Activated CD4-positive, alpha-beta T cell treated with anti-CD3 and anti-CD28 coated beads, Interleukin-2, amount 10 ng/mL, durations not matched to agents 7 days and 5 days (primary cell): ENCODE measurements at regions not wholly inside any gene's neighbourhood (a gene's known extent, or its start where the extent isn't known, plus 50 kb on each side); places are given as distances from the start of the nearest gene placed in this dataset.
"Not testable (repeated sequence)": the region's sequence is repeated elsewhere in the genome, so short reads cannot be mapped to it uniquely, and the experiment has no call there.

Experiments used
- CTCF ChIA-PET: fragments of 350-600 bp; sonication (Branson Sonifier 250); formaldehyde crosslinking; loops from one replicate; lab custom pipeline; 2021; ENCODE audit warnings: antibody characterized with exemption; lab: Charles Lee
- POLR2A ChIA-PET: fragments of 350-600 bp; sonication (Branson Sonifier 250); formaldehyde crosslinking; loops from one replicate; lab custom pipeline; 2021; ENCODE audit warnings: antibody characterized with exemption; lab: Charles Lee
- DNase-seq: peaks from one replicate; pipeline ENCODE4 v3.0.0-alpha.2; 2020
- H3K27ac Mint-ChIP-seq: one replicate; pipeline ENCODE4 v1.8.0; 2021; ENCODE audit warnings: mild to moderate bottlenecking, moderate library complexity, mixed read lengths
- H3K27me3 Mint-ChIP-seq: one replicate; pipeline ENCODE4 v1.8.0; 2021; ENCODE audit warnings: mixed read lengths
- H3K36me3 Mint-ChIP-seq: one replicate; pipeline ENCODE4 v1.8.0; 2021; ENCODE audit warnings: low read depth, mixed read lengths
- H3K4me1 Mint-ChIP-seq: one replicate; pipeline ENCODE4 v1.8.0; 2021; ENCODE audit warnings: mixed read lengths
- H3K4me3 Mint-ChIP-seq: one replicate; pipeline ENCODE4 v1.8.0; 2021; ENCODE audit warnings: mild to moderate bottlenecking, moderate library complexity, mixed read lengths
- H3K9me3 Mint-ChIP-seq: one replicate; pipeline ENCODE4 v1.8.0; 2021; ENCODE audit warnings: mixed read lengths

DNA sequence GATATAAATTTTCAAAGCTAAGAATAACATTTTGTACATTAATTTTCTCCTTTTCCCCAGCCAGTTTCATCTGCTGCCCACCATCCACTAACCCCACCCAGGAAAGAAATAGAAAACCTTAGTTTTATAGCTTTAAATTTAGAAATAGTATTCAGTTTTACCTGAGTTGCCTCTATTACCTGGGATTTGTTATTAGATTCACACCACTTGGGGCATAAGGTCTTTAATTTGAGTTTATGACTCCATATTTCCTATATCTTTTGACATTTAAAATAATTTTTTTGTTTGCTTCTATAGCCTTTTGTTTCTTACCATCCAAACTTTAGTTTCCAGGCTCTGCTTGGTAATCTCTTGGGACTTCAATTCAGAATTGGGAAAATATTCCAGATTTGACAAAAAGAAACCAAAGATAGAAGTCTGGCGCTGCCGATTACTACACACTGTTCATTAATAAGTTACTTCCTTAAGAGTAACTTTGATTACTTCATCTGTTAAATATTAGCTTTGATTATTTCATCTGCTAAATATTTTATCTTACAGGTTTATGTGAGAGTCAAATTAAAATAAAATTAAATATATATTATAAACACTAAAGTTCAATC is 485.5 kb upstream of the FOXG1 start:
- CTCF ChIA-PET = interaction anchor here (0.5 kb wide), 1 partner anchor 354 kb away, joined by 3 read pairs; no protein-coding TSS in a partner anchor
- Mint-ChIP-seq H3K27ac (no peak overlapping the region), H3K4me3 (no peak overlapping the region), H3K4me1 (no peaks in the 10 kb centered on the region), H3K36me3 (no peaks in the 10 kb centered on the region), H3K9me3 (no peaks in the 10 kb centered on the region), H3K27me3 (no peaks in the 10 kb centered on the region)
- POLR2A ChIA-PET = no interaction called here
- no peak for DNase-seq

DNA sequence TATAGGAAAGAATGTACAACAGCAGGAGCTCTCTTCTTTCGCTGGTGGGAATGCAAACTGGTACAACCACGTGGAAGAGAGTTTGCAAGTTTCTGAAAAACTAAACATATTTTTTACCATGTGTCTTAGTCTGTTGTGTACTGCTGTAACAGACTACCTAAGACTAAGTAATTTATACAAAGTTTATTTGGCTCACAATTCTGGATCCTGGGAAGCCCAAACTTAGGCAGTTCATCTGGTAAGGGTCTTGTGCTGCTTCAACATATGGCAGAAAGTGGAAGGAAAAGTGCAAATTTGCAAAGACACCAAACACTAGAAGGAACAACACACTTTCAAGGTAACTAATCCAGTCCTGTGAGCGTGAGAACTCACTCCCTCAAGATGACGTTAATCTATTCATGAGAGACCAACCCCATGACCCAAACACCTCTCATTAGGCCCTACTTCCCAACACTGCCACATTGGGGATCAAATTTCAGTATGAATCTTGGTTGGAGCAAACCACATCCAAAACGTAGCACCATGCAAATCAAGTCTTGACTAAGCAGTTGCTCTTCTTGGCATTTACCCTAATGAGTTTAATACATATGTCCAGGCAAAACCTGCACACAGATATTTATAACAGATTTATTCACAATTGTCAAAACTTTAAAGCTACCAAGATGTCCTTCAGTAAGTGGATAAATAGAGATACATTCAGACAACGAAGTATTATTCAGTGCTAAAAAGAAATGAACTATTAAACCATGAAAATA is 481.9 kb upstream of the FOXG1 start:
- ChIA-PET CTCF (no interaction called here), POLR2A (no interaction called here)
- H3K27me3 Mint-ChIP-seq = no peaks in the 10 kb centered on the region
- no peak overlapping the region for H3K27ac Mint-ChIP-seq
- DNase-seq = no peak
- no peaks in the 10 kb centered on the region for H3K9me3 Mint-ChIP-seq
- no peak overlapping the region for H3K4me3 Mint-ChIP-seq
- H3K4me1 Mint-ChIP-seq = no peaks in the 10 kb centered on the region
- no peaks in the 10 kb centered on the region for H3K36me3 Mint-ChIP-seq

GRCh38 chr14:28294834-28295440 is 471.6 kb upstream of the FOXG1 start:
- H3K36me3 Mint-ChIP-seq = no peaks in the 10 kb centered on the region
- DNase-seq = no peak

GRCh38 chr14:28297559-28297958 is 469.0 kb upstream of the FOXG1 start:
- H3K27me3 Mint-ChIP-seq = no peaks in the 10 kb centered on the region
- H3K27ac Mint-ChIP-seq = no peak overlapping the region
- H3K36me3 Mint-ChIP-seq = no peaks in the 10 kb centered on the region
- POLR2A ChIA-PET = no interaction called here
- no peak for DNase-seq
- no peaks in the 10 kb centered on the region for H3K4me1 Mint-ChIP-seq
- H3K4me3 Mint-ChIP-seq = no peak overlapping the region
- peaks cover 18% of the 10 kb centered on the region for H3K9me3 Mint-ChIP-seq
- CTCF ChIA-PET = no interaction called here

More at GRCh38 chr14:28294834-28295440, 471.6 kb upstream of the FOXG1 start:
- POLR2A ChIA-PET = no interaction called here
- Mint-ChIP-seq H3K9me3 (peaks cover 20% of the 10 kb centered on the region), H3K4me3 (no peak overlapping the region), H3K27me3 (no peaks in the 10 kb centered on the region), H3K4me1 (no peaks in the 10 kb centered on the region), H3K27ac (no peak overlapping the region)
- CTCF ChIA-PET = no interaction called here

GRCh38 chr14:28298156-28298555 is 468.4 kb upstream of the FOXG1 start:
- POLR2A ChIA-PET = no interaction called here
- Mint-ChIP-seq H3K4me3 (no peak overlapping the region), H3K27me3 (no peaks in the 10 kb centered on the region)

DNA sequence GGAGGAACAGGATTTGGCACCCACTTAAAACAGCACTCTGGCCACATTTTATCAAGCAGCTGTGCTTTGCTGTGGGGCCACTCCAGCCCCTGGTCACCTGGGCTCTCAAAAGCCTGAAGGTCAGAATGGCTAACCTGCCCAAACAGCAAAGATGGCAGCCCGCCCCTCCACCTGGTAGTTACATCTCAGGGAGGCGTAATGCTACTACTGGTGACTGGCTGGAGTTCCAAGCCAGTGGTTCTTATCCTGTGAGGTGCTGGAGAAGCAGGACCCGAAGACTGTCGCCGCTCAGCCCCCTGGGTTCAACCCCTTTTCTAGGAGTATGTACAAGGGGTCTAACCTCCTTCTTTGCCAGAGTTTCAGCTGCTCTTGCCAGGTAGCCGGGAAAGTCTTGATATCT is 467.4 kb upstream of the FOXG1 start:
- Mint-ChIP-seq H3K4me1 (no peaks in the 10 kb centered on the region), H3K4me3 (no peak overlapping the region), H3K27me3 (no peaks in the 10 kb centered on the region), H3K27ac (no peak overlapping the region), H3K36me3 (no peaks in the 10 kb centered on the region), H3K9me3 (peaks cover 18% of the 10 kb centered on the region)
- ChIA-PET CTCF (no interaction called here), POLR2A (no interaction called here)
- no peak for DNase-seq

More at GRCh38 chr14:28298156-28298555, 468.4 kb upstream of the FOXG1 start:
- Mint-ChIP-seq H3K4me1 (no peaks in the 10 kb centered on the region), H3K9me3 (peaks cover 19% of the 10 kb centered on the region), H3K36me3 (no peaks in the 10 kb centered on the region), H3K27ac (no peak overlapping the region)
- CTCF ChIA-PET = no interaction called here
- no peak for DNase-seq

GRCh38 chr14:28300356-28300755 is 466.2 kb upstream of the FOXG1 start:
- H3K27ac Mint-ChIP-seq = no peak overlapping the region
- CTCF ChIA-PET = no interaction called here
- H3K36me3 Mint-ChIP-seq = no peaks in the 10 kb centered on the region
- DNase-seq = no peak
- no peaks in the 10 kb centered on the region for H3K4me1 Mint-ChIP-seq
- POLR2A ChIA-PET = no interaction called here
- peaks cover 18% of the 10 kb centered on the region for H3K9me3 Mint-ChIP-seq
- H3K27me3 Mint-ChIP-seq = no peaks in the 10 kb centered on the region
- H3K4me3 Mint-ChIP-seq = no peak overlapping the region

- Mint-ChIP-seq H3K4me3 (no peak overlapping the region), H3K9me3 (peaks cover 18% of the 10 kb centered on the region), H3K4me1 (no peaks in the 10 kb centered on the region), H3K27ac (no peak overlapping the region), H3K36me3 (no peaks in the 10 kb centered on the region), H3K27me3 (no peaks in the 10 kb centered on the region)
- no peak for DNase-seq
- CTCF ChIA-PET = no interaction called here
- POLR2A ChIA-PET = no interaction called here
Observed at GRCh38 chr14:28301179-28301578, 465.4 kb upstream of the FOXG1 start.

- Mint-ChIP-seq H3K4me3 (no peak overlapping the region), H3K27ac (no peak overlapping the region), H3K27me3 (no peaks in the 10 kb centered on the region), H3K9me3 (peaks cover 9% of the 10 kb centered on the region), H3K4me1 (no peaks in the 10 kb centered on the region), H3K36me3 (no peaks in the 10 kb centered on the region)
- ChIA-PET POLR2A (no interaction called here), CTCF (no interaction called here)
- DNase-seq = no peak
Observed at GRCh38 chr14:28303248-28303647, 463.3 kb upstream of the FOXG1 start.

DNA sequence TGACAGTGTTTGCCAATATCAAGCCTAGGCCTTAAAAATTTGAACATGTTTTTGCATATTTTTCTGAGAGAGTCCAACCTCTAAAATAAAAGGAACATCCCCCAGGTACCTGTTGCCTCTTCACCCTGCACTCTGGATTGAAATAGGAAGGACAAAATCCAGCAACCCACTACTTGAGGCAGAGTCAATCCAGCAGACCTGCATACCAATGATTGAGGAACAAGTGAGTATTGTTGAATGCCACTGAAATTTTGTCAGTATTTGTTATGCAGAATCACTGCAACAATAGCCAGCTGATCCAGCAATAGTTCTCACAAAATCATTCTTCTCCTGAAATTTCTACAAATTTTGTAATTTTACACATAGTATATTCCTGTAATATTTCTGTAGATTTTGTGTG is 460.6 kb upstream of the FOXG1 start:
- no peaks in the 10 kb centered on the region for H3K36me3 Mint-ChIP-seq
- no peaks in the 10 kb centered on the region for H3K27me3 Mint-ChIP-seq
- H3K4me1 Mint-ChIP-seq = no peaks in the 10 kb centered on the region
- H3K9me3 Mint-ChIP-seq = peaks cover 10% of the 10 kb centered on the region
- POLR2A ChIA-PET = no interaction called here
- no peak overlapping the region for H3K4me3 Mint-ChIP-seq
- CTCF ChIA-PET = no interaction called here
- H3K27ac Mint-ChIP-seq = no peak overlapping the region
- DNase-seq = no peak

GRCh38 chr14:28307506-28307905 is 459.1 kb upstream of the FOXG1 start:
- Mint-ChIP-seq H3K4me1 (no peaks in the 10 kb centered on the region), H3K27ac (no peak overlapping the region), H3K36me3 (no peaks in the 10 kb centered on the region), H3K9me3 (peaks cover 9% of the 10 kb centered on the region), H3K27me3 (no peaks in the 10 kb centered on the region), H3K4me3 (no peak overlapping the region)
- ChIA-PET POLR2A (no interaction called here), CTCF (no interaction called here)
- no peak for DNase-seq

GRCh38 chr14:28308734-28309133 is 457.9 kb upstream of the FOXG1 start:
- no peak for DNase-seq
- Mint-ChIP-seq H3K27me3 (no peaks in the 10 kb centered on the region), H3K36me3 (no peaks in the 10 kb centered on the region), H3K4me3 (no peak overlapping the region), H3K9me3 (peaks cover 4% of the 10 kb centered on the region), H3K4me1 (no peaks in the 10 kb centered on the region), H3K27ac (no peak overlapping the region)
- ChIA-PET CTCF (no interaction called here), POLR2A (no interaction called here)

DNA sequence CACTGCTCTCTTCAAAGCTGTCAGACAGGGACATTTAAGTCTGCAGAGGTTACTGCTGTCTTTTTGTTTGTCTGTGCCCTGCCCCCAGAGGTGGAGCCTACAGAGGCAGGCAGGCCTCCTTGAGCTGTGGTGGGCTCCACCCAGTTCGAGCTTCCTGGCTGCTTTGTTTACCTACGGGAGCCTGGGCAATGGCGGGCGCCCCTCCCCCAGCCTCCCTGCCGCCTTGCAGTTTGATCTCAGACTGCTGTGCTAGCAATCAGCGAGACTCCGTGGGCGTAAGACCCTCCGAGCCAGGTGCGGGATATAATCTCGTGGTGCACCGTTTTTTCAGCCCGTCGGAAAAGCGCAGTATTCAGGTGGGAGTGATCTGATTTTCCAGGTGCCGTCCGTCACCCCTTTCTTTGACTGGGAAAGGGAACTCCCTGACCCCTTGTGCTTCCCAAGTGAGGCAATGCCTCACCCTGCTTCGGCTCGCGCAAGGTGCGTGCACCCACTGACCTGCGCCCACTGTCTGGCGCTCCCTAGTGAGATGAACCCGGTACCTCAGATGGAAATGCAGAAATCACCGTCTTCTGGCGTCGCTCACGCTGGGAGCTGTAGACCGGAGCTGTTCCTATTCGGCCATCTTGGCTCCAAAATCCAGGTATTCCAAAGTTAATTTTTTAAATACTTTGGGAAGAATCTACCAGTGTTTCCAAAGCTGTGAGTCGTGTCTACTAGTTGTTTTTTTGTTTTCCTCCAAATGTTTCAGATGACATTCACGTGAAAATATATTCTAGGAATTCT is 448.5 kb upstream of the FOXG1 start:
- H3K4me3 Mint-ChIP-seq, DNase-seq, CTCF ChIA-PET, H3K27me3 Mint-ChIP-seq, H3K36me3 Mint-ChIP-seq, H3K9me3 Mint-ChIP-seq, POLR2A ChIA-PET, H3K4me1 Mint-ChIP-seq, H3K27ac Mint-ChIP-seq: not testable (repeated sequence)
